ENCODE measurements at regions not wholly inside any gene's neighbourhood (a gene's known extent, or its start where the extent isn't known, plus 50 kb on each side); places are given as distances from the start of the nearest gene placed in this dataset.

GRCh38 chr7:17632384-17632783 is 307.9 kb downstream of the SNX13 start:
- TF ChIP-seq POLR2A (IDR thresholded peaks at IDR 0.05; ENCODE audit: low read depth) (no peak), CTCF (IDR thresholded peaks at IDR 0.05) (no peak), EP300 (IDR thresholded peaks at IDR 0.05) (no peak), POLR2AphosphoS5 (IDR thresholded peaks at IDR 0.05) (no peak)
- Histone ChIP-seq H3K27me3 (no peaks in the 10 kb centered on the region), H3K27ac (replicated peaks in 1 of 4) (no peak overlapping the region), H3K4me3 (no peak overlapping the region), H3K9me3 (no peaks in the 10 kb centered on the region), H3K4me1 (no peaks in the 10 kb centered on the region), H3K36me3 (no peaks in the 10 kb centered on the region)
- WGBS = 78% methylated on average over 2 of the region's 2 CpGs
- DNase-seq (ENCODE audit: extremely low spot score) = no peak
- intact Hi-C loops (cut with DNase I) = no loop called here

GRCh38 chr7:17633067-17633466 is 307.2 kb downstream of the SNX13 start:
- intact Hi-C loops (cut with DNase I) = no loop called here
- Histone ChIP-seq H3K9me3 (no peaks in the 10 kb centered on the region), H3K36me3 (no peaks in the 10 kb centered on the region), H3K4me3 (no peak overlapping the region), H3K27me3 (no peaks in the 10 kb centered on the region), H3K4me1 (no peaks in the 10 kb centered on the region), H3K27ac (replicated peaks in 1 of 4) (no peak overlapping the region)
- WGBS = 64% methylated on average over 1 of the region's 1 CpG
- no peak for DNase-seq (ENCODE audit: extremely low spot score)
- TF ChIP-seq POLR2AphosphoS5 (IDR thresholded peaks at IDR 0.05) (peak in 1 of 2 donors; percentile 19), EP300 (IDR thresholded peaks at IDR 0.05) (no peak)

GRCh38 chr7:17638727-17639126 is 301.6 kb downstream of the SNX13 start:
- no peaks in the 10 kb centered on the region for H3K9me3 ChIP-seq
- H3K4me3 ChIP-seq = no peak overlapping the region
- H3K27ac ChIP-seq (replicated peaks in 1 of 4) = no peak overlapping the region
- WGBS = 92% methylated on average over 1 of the region's 1 CpG
- no peak for DNase-seq (ENCODE audit: extremely low spot score)
- no peaks in the 10 kb centered on the region for H3K36me3 ChIP-seq
- TF ChIP-seq POLR2A (IDR thresholded peaks at IDR 0.05; ENCODE audit: low read depth) = no peak
- TF ChIP-seq EP300 (IDR thresholded peaks at IDR 0.05) = no peak
- no peak for TF ChIP-seq CTCF (IDR thresholded peaks at IDR 0.05)
- no peaks in the 10 kb centered on the region for H3K27me3 ChIP-seq
- intact Hi-C loops (cut with DNase I) = no loop called here
- H3K4me1 ChIP-seq = peaks cover 0 to 6% (median 3%) of the 10 kb centered on the region in 4 donors

GRCh38 chr7:17640730-17641377 is 299.4 kb downstream of the SNX13 start:
- no peaks in the 10 kb centered on the region for H3K27me3 ChIP-seq
- no peak overlapping the region for H3K27ac ChIP-seq (replicated peaks in 1 of 4)
- intact Hi-C loops (cut with DNase I) = loop anchor here (5.0 to 10.0 kb wide), 2 partner anchors 336 to 659 kb away; no protein-coding TSS in a partner anchor
- TF ChIP-seq CTCF (IDR thresholded peaks at IDR 0.05) = peak; percentile 42 to 67 (median 51)
- no peak for TF ChIP-seq POLR2A (IDR thresholded peaks at IDR 0.05; ENCODE audit: low read depth)
- peaks cover 0 to 6% (median 3%) of the 10 kb centered on the region in 4 donors for H3K4me1 ChIP-seq
- no peaks in the 10 kb centered on the region for H3K36me3 ChIP-seq
- 60% methylated on average over 4 of the region's 4 CpGs for WGBS
- no peak overlapping the region for H3K4me3 ChIP-seq
- H3K9me3 ChIP-seq = no peaks in the 10 kb centered on the region
- DNase-seq (ENCODE audit: extremely low spot score) = no peak

- Histone ChIP-seq H3K36me3 (no peaks in the 10 kb centered on the region), H3K4me3 (no peak overlapping the region), H3K9me3 (no peaks in the 10 kb centered on the region), H3K27me3 (no peaks in the 10 kb centered on the region), H3K4me1 (peaks cover 0 to 16% (median 4%) of the 10 kb centered on the region in 4 donors), H3K27ac (replicated peaks in 1 of 4) (no peak overlapping the region)
- intact Hi-C loops (cut with DNase I) = loop anchor here (10.0 kb wide), 1 partner anchor 341 kb away; no protein-coding TSS in a partner anchor
- no peak for TF ChIP-seq EP300 (IDR thresholded peaks at IDR 0.05)
- TF ChIP-seq POLR2AphosphoS5 (IDR thresholded peaks at IDR 0.05) = no peak
- no peak for TF ChIP-seq POLR2A (IDR thresholded peaks at IDR 0.05; ENCODE audit: low read depth)
- no peak for TF ChIP-seq CTCF (IDR thresholded peaks at IDR 0.05)
- WGBS = 97% methylated on average over 1 of the region's 1 CpG
- DNase-seq (ENCODE audit: extremely low spot score) = no peak
Measured at GRCh38 chr7:17645500-17645899, 294.8 kb downstream of the SNX13 start.

Data from esophagus muscularis mucosa (tissue), 4 donors.